Loucy (cell line): ENCODE measurements at regions not wholly inside any gene's neighbourhood (a gene's known extent, or its start where the extent isn't known, plus 50 kb on each side); places are given as distances from the start of the nearest gene placed in this dataset.

Experiments
- H2AFZ ChIP-seq: fragments of 200-600 bp; sonication (generic); 2 replicates; pipeline ENCODE4 v1.6.0; 2016; ENCODE audit warnings: antibody characterized with exemption, mild to moderate bottlenecking, low read length, moderate library complexity
- H3F3A ChIP-seq: fragments of 200-600 bp; 2 replicates; pipeline ENCODE4 v1.6.0; 2016; ENCODE audit warnings: antibody characterized with exemption, low read depth, mild to moderate bottlenecking
- H3K27me3 ChIP-seq: fragments of 200-600 bp; sonication (generic); 2 replicates; pipeline ENCODE4 v1.6.1; 2014; ENCODE audit warnings: low read length, mild to moderate bottlenecking; ENCODE audit not compliant: insufficient read depth, poor library complexity, severe bottlenecking
- H3K36me3 ChIP-seq: fragments of 200-600 bp; sonication (generic); 2 replicates; pipeline ENCODE4 v1.6.1; 2016; ENCODE audit warnings: low read length; ENCODE audit not compliant: insufficient read depth
- H3K4me1 ChIP-seq: fragments of 200-600 bp; sonication (generic); 2 replicates; pipeline ENCODE4 v1.5.1; 2014; ENCODE audit warnings: low read length, mild to moderate bottlenecking; ENCODE audit not compliant: insufficient read depth, poor library complexity, severe bottlenecking
- H3K4me2 ChIP-seq: fragments of 200-600 bp; sonication (generic); 2 replicates; pipeline ENCODE4 v1.6.0; 2014; ENCODE audit warnings: antibody characterized with exemption, low read length, low read depth, mild to moderate bottlenecking; ENCODE audit not compliant: poor library complexity, severe bottlenecking
- H3K4me3 ChIP-seq: fragments of 200-600 bp; sonication (generic); 2 replicates; pipeline ENCODE4 v1.5.1; 2014; ENCODE audit warnings: low read length, mild to moderate bottlenecking, mixed read lengths; ENCODE audit not compliant: poor library complexity, severe bottlenecking
- H3K79me2 ChIP-seq: fragments of 200-600 bp; sonication (generic); 2 replicates; pipeline ENCODE4 v1.6.1; 2014; ENCODE audit warnings: low read length; ENCODE audit not compliant: insufficient read depth
- H3K9ac ChIP-seq: fragments of 200-600 bp; sonication (generic); 2 replicates; pipeline ENCODE4 v1.6.0; 2014; ENCODE audit warnings: mild to moderate bottlenecking, low read depth, low read length, moderate library complexity; ENCODE audit not compliant: poor library complexity, severe bottlenecking
- H3K9me2 ChIP-seq: fragments of 200-600 bp; sonication (generic); replicated peaks from 2 replicates; pipeline ENCODE4 v1.6.1; 2016; ENCODE audit warnings: low read depth, low read length, mixed read lengths
- H3K9me3 ChIP-seq: fragments of 200-600 bp; sonication (generic); 2 replicates; pipeline ENCODE4 v1.6.1; 2014; ENCODE audit warnings: mild to moderate bottlenecking, antibody characterized with exemption, low read length, low read depth; ENCODE audit not compliant: insufficient read depth
- H4K20me1 ChIP-seq: fragments of 200-600 bp; sonication (generic); 2 replicates; pipeline ENCODE4 v1.6.0; 2014; ENCODE audit warnings: antibody characterized with exemption, low read length, mild to moderate bottlenecking; ENCODE audit not compliant: insufficient read depth, poor library complexity, severe bottlenecking
- CTCF ChIP-seq: fragments of 200-600 bp; sonication (generic); conservative IDR thresholded peaks from 2 replicates; pipeline ENCODE4 v1.5.1; 2014; ENCODE audit warnings: mild to moderate bottlenecking, antibody characterized with exemption, low read length
- EZH2phosphoT487 ChIP-seq: fragments of 200-600 bp; IDR thresholded peaks from 2 replicates; pipeline ENCODE4 v1.6.1; 2018; ENCODE audit warnings: antibody characterized with exemption, mild to moderate bottlenecking, moderate library complexity, borderline replicate concordance

GRCh38 chr13:26463848-26464247, 93.6 kb upstream of the WASF3 start:
- no peaks in the 10 kb centered on the region for H3K36me3 ChIP-seq
- no peak overlapping the region for H3K9ac ChIP-seq
- no peaks in the 10 kb centered on the region for H3K9me2 ChIP-seq
- H3K4me1 ChIP-seq: no peaks in the 10 kb centered on the region
- no peaks in the 10 kb centered on the region for H3F3A ChIP-seq
- no peaks in the 10 kb centered on the region for H3K9me3 ChIP-seq
- no peak overlapping the region for H3K4me3 ChIP-seq
- H4K20me1 ChIP-seq: no peaks in the 10 kb centered on the region
- H2AFZ ChIP-seq: no peak overlapping the region
- H3K27me3 ChIP-seq: no peaks in the 10 kb centered on the region
- TF ChIP-seq CTCF (no peak), EZH2phosphoT487 (no peak)
- H3K4me2 ChIP-seq: no peak overlapping the region
- H3K79me2 ChIP-seq: no peaks in the 10 kb centered on the region

- TF ChIP-seq CTCF: no peak
- TF ChIP-seq EZH2phosphoT487: no peak
- Histone ChIP-seq H3K4me3 (no peak overlapping the region), H3K9me3 (no peaks in the 10 kb centered on the region), H4K20me1 (no peaks in the 10 kb centered on the region), H3F3A (no peaks in the 10 kb centered on the region), H3K27me3 (no peaks in the 10 kb centered on the region), H3K36me3 (no peaks in the 10 kb centered on the region), H3K9me2 (no peaks in the 10 kb centered on the region), H3K4me1 (no peaks in the 10 kb centered on the region), H3K79me2 (no peaks in the 10 kb centered on the region), H3K9ac (no peak overlapping the region), H2AFZ (no peak overlapping the region), H3K4me2 (no peak overlapping the region)
Measured at GRCh38 chr13:26465514-26465913, 92.0 kb upstream of the WASF3 start.

DNA sequence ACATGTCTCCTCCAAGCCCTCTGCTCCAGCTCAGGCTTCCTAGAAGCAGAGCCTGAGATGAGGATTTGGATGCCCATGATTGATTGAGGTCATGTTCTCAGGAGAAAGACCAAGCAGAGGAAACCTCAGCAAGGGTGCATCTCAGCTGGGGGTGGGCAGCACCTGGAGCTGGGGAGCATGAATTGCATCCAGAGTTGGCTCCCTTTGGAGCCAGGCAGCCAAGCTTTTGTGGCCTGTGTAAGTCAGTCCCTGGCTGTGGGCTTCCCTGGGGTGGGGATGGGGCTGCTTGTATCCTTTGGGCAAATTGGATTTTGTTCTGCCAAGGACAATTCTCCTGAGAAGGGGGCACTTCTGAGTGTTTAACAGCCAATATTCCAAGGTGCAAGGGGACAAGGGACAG, 91.5 kb upstream of the WASF3 start:
- no peak overlapping the region for H3K4me2 ChIP-seq
- no peaks in the 10 kb centered on the region for H3K4me1 ChIP-seq
- no peaks in the 10 kb centered on the region for H4K20me1 ChIP-seq
- H2AFZ ChIP-seq: no peak overlapping the region
- H3K9ac ChIP-seq: no peak overlapping the region
- H3K4me3 ChIP-seq: no peak overlapping the region
- no peaks in the 10 kb centered on the region for H3K27me3 ChIP-seq
- TF ChIP-seq EZH2phosphoT487 (no peak), CTCF (no peak)
- no peaks in the 10 kb centered on the region for H3K9me3 ChIP-seq
- no peaks in the 10 kb centered on the region for H3K36me3 ChIP-seq
- no peaks in the 10 kb centered on the region for H3F3A ChIP-seq
- no peaks in the 10 kb centered on the region for H3K9me2 ChIP-seq
- no peaks in the 10 kb centered on the region for H3K79me2 ChIP-seq
